Spleen (tissue), 7 donors: ENCODE measurements at regions not wholly inside any gene's neighbourhood (a gene's known extent, or its start where the extent isn't known, plus 50 kb on each side); places are given as distances from the start of the nearest gene placed in this dataset.

Experiments
- CTCF ChIP-seq, 11 experiments: fragments of 200-600 bp in 7 of 11; fragments of 450-650 bp in 4 of 11; sonication (generic) in 4 of 11; IDR thresholded peaks in 8 of 11; conservative IDR thresholded peaks in 3 of 11; 1 replicate in 7 of 11; 2 replicates in 4 of 11; pipeline versions ENCODE4 v1.4.0 to v1.8.0; 2016 to 2021; ENCODE audit warnings: antibody characterized with exemption in 11 of 11, inconsistent platforms in 4 of 11, mild to moderate bottlenecking in 1 of 11
- POLR2A ChIP-seq, 3 donors: fragments of 450-650 bp; IDR thresholded peaks; one replicate each; pipeline ENCODE4 v1.5.1; 2017; ENCODE audit warnings: antibody characterized with exemption in 3 of 3, mild to moderate bottlenecking in 1 of 3
- donor health status: DM: no; HTN: no; CAD: no; lungs with moderate emphysema.
- donor health status: DM: no; HTN: no; CAD: no.
- donor health status: DM: no; HTN: no; CAD: no.

GRCh38 chr6:55651015-55651414 is 72.0 kb upstream of the HMGCLL1 start:
- no peak for TF ChIP-seq POLR2A (IDR thresholded peaks at IDR 0.05)
- TF ChIP-seq CTCF (IDR thresholded peaks at IDR 0.05 in 8 of 11, conservative IDR thresholded peaks at IDR 0.05 in 3 of 11), result no peak
